Activated CD4-positive, alpha-beta T cell treated with anti-CD3 and anti-CD28 coated beads for 4 hours (primary cell): ENCODE measurements at regions not wholly inside any gene's neighbourhood (a gene's known extent, or its start where the extent isn't known, plus 50 kb on each side); places are given as distances from the start of the nearest gene placed in this dataset.

Source experiments
- DNase-seq, 2 donors: peaks; one replicate each; pipeline ENCODE4 v3.0.0-alpha.2; 2020

- DNase-seq: no peak
Measured at GRCh38 chrX:5278908-5279307, 949.8 kb downstream of the NLGN4X start.

- DNase-seq: no peak
Measured at GRCh38 chrX:5265324-5265850, 963.3 kb downstream of the NLGN4X start.

GRCh38 chrX:5250106-5250505 lies 978.6 kb downstream of the NLGN4X start:
- DNase-seq: no peak

- DNase-seq: no peak
Measured at GRCh38 chrX:5242091-5242790, 986.4 kb downstream of the NLGN4X start.

GRCh38 chrX:5236749-5237148 lies 991.9 kb downstream of the NLGN4X start:
- no peak for DNase-seq

- no peak for DNase-seq
Measured at GRCh38 chrX:5236096-5236495, 992.6 kb downstream of the NLGN4X start.

- DNase-seq: no peak
Measured at GRCh38 chrX:5233830-5234229, 994.8 kb downstream of the NLGN4X start.

GRCh38 chrX:5220421-5220820 lies 1008.2 kb downstream of the NLGN4X start:
- DNase-seq: no peak

GRCh38 chrX:5194806-5195205 lies 1033.9 kb downstream of the NLGN4X start:
- DNase-seq: no peak

GRCh38 chrX:5180135-5180741 lies 1048.4 kb downstream of the NLGN4X start:
- no peak for DNase-seq

- DNase-seq: no peak
Measured at GRCh38 chrX:5176766-5177165, 1051.9 kb downstream of the NLGN4X start.

- DNase-seq: no peak
Measured at GRCh38 chrX:5163663-5164062, 1065.0 kb downstream of the NLGN4X start.

GRCh38 chrX:5155301-5155700 lies 1073.4 kb downstream of the NLGN4X start:
- DNase-seq: no peak

GRCh38 chrX:5145957-5146356 lies 1082.7 kb downstream of the NLGN4X start:
- no peak for DNase-seq

- no peak for DNase-seq
Measured at GRCh38 chrX:5142644-5143043, 1086.0 kb downstream of the NLGN4X start.

- DNase-seq: no peak
Measured at GRCh38 chrX:5122181-5122678, 1106.4 kb downstream of the NLGN4X start.

- no peak for DNase-seq
Measured at GRCh38 chrX:5117816-5118215, 1110.9 kb downstream of the NLGN4X start.

- no peak for DNase-seq
Measured at GRCh38 chrX:5113128-5113527, 1115.5 kb downstream of the NLGN4X start.

GRCh38 chrX:5100004-5100403 lies 1128.7 kb downstream of the NLGN4X start:
- DNase-seq: no peak

- no peak for DNase-seq
Measured at GRCh38 chrX:5086388-5086787, 1142.3 kb downstream of the NLGN4X start.

GRCh38 chrX:5084279-5084678 lies 1144.4 kb downstream of the NLGN4X start:
- no peak for DNase-seq

- DNase-seq: no peak
Measured at GRCh38 chrX:5082705-5083104, 1146.0 kb downstream of the NLGN4X start.

GRCh38 chrX:5080791-5081190 lies 1147.9 kb downstream of the NLGN4X start:
- DNase-seq: no peak

GRCh38 chrX:5068550-5068949 lies 1160.1 kb downstream of the NLGN4X start:
- no peak for DNase-seq
